Dedifferentiated amniotic fluid mesenchymal stem cell (primary cell): ENCODE measurements at regions not wholly inside any gene's neighbourhood (a gene's known extent, or its start where the extent isn't known, plus 50 kb on each side); places are given as distances from the start of the nearest gene placed in this dataset.
"Not testable (repeated sequence)": the region's sequence is repeated elsewhere in the genome, so short reads cannot be mapped to it uniquely, and the experiment has no call there.

Experiments
- DNase-seq: peaks from one replicate; pipeline ENCODE4 v3.0.0-alpha.2; 2016; ENCODE audit errors: extremely low spot score

DNA sequence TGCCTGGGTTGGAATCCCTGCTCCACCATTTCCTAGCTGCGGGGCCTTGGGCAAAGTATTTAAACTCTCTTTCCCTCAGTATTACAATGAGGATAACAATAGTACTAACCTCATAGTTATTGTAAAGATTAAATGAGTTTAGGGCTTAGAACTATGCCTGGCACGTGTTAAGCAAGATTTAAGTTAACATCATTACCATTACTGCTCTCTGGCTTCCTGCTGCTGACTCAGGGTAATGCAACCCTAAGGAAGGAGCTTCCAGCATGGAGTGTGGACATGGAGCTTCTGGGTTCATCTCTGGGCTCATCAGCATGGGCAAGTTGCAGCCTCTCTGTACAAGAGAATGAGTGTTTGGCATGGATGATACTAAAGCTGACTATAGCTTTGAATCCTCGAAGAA is 374.2 kb upstream of the MAP2 start:
- no peak for DNase-seq

DNA sequence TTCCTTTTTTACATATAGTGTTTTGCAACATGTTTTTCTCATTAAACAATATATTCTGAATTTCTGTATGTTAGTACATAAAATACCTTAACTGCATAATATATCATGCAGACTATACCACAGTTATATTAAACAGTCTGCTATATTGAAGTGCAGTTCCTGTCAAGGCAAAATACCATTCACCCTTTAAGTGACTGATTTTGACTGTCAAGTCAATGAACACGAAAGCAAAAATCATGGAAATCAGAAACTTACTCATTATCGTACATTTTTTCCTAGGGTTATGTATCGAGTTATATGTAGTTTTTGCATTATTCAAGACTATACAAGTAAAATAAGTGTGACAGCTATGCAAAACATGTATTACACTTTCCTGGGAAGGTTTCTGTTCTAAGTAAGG is 361.6 kb upstream of the MAP2 start:
- no peak for DNase-seq

DNA sequence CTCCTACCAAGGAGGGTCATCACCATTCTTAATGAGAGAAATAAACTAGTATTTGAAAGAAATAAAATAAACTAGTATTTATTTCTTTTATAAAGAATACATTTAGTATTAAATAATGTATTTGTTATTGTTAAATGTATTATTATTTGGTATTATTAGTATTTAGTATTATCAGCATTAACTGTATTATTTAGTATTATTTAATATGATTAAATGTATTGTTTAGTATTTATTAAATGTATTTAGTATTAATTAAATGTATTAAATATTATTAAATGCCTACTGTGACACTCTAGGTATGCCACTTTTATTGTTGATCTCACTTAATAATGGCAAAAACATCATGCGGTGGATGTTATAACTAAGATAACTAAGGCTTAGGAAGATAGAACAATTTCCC is 353.6 kb upstream of the MAP2 start:
- no peak for DNase-seq

DNA sequence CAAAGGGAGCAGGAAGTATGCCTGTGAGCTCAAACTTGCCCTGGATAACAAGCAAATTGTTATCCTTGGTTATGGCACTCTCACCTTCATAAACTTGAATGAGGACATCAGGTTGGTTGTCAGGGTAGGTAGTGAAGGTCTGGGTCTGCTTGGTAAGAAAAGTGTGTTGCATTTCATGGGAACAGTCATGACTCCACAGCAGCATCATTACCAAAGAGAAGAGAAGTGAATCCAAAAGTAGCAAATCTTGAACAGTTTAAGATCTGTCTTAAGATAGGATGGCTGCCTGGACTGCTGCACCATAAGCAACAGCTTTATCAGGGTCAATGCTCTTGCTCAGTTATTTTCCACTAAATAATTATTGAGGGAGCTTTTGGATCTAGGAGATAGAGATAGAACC is 350.7 kb upstream of the MAP2 start:
- no peak for DNase-seq

DNA sequence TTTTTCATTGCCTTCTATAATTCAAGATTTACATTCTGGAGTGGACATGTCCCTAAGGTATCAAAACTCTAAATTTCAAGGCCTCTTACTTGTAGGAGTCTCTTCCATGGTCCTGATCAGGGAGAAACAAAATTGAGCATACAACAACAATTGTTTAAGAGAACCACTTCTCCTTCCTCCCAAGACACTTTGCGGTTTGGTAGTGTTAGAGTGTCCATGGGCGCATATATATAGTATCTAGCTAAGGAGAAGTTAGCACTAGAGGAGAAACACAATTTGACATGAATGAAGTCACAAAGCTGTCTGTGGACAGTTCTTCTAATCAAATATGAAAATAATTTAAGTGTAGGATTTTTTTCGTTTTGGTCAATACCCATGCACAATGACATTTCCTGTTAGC is 349.1 kb upstream of the MAP2 start:
- no peak for DNase-seq

DNA sequence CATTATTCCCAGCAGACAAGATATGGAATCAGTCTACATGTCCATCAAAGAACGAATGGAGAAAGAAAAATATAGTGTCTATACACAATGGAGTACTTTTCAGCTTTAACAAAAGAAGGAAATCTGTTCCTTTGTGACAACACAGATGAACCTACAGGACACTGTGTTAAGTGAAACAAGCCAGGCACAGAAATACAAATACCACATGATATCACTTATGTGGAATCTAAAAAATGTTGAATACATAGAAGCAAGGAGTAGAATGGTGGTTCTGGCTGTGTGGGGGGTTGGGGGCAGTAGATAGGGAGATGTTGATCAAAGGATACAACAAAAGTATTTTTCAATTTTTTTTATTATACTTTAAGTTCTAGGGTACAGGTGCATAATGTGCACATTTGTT is 347.7 kb upstream of the MAP2 start:
- DNase-seq, result no peak

DNA sequence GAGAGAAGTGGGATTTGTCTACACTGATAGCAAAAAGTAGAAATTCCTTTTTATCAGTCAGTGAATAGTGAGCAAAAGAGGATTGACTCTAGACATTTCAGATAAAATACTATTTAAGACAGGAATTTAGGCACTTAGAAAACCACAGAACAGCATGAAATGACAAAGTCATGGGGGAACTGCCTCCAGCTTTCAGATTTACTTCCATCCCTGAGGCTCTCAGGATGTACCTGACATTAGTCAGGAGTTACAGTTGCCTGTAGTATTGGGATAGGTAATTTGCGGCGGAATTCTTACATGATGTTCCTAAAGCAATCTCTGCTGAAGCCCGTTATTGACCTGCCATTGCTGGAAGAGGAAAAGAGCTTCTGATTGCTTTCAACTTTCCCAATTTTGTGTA is 337.1 kb upstream of the MAP2 start:
- no peak for DNase-seq

DNA sequence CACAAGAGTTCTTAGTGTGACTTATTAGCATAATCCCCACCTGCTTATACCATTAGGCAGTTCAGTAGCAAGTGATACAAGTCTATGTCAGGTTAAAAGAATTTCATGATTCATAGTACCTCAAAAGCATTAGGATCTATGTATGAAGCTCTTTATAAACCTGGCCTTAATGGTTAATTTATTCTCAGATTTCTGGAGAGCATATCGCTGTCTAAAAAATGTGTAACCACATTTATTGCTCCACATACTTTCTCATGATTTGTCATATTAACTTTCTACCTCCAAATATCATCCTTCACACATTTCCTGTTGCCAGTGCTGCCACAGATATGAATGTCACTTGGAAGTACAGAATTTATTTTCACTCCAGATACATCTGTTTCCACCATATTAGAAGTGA is 332.8 kb upstream of the MAP2 start:
- DNase-seq, result no peak

DNA sequence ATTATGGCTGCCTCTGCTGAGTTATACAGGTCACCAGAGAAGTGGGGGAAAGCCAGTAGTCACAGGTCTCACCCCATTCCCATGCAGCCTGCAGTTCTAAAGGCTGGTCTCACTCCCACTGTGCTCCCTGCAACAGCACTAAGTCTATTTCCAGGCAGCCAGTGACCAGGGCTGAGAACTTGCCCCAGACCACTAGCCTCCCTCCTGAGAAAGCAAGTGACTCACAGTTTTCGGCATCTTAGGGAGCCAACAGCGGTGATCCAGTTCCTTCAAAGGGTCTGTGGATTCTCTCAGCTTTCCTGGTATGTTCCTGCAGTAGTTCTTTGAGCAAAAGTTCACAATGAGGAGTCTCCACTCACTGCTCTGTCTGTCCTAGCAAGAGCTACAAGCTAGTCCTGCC is 329.6 kb upstream of the MAP2 start:
- DNase-seq, result no peak

DNA sequence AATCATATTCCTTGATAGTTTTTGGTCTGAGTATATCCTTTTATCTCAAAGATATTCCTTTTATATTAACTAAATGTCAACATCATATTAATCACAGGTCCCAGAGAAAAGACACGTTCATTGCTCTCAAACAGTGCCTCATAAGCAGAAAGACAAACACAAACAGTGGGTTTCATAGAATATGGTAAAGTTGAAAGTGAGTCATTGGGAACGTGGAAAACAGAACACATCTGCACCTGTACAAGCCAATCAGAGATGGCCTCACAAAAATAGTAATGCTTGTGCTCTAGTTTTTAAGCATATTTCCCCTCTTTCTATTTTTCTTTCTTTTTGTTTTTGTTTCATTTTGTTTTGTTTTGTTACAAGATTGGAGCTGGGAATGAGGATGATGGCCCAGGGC is 328.4 kb upstream of the MAP2 start:
- no peak for DNase-seq

DNA sequence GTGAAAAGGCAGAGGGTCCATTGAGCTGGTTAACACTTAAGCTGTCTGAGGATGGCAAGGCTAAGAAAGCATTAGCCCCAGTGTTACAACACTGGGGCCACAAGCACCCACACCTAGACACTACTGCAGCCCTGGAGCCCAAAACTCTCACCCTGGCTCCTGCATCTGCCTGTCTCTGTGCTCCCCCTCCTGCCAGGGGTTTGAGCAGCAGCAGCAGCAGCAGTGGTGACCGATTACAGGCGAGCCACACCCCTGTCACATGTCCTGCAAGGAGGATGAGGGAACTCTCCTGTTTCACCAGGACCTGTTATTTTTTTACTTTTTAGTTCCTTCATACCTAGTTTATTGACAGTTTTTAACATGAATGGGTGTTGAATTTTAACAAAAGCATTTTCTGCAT is 326.7 kb upstream of the MAP2 start:
- no peak for DNase-seq

DNA sequence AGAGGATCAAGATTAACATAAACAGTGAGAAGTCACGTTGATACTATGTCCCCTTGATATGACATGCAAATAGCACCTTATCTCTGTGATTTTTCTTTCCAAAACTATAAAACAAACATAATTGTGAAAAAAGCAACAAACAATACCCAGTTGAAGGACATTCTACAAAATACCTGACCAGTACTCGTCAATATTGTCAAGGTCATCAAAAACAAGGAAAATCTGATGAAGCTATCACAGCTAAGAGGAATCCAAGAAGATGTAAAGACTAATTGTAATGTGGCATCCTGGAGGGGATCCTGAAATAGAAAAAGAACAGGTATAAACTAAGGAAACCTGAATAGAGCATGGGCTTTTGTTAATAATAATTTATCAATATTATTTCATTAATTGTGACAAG is 321.5 kb upstream of the MAP2 start:
- no peak for DNase-seq

DNA sequence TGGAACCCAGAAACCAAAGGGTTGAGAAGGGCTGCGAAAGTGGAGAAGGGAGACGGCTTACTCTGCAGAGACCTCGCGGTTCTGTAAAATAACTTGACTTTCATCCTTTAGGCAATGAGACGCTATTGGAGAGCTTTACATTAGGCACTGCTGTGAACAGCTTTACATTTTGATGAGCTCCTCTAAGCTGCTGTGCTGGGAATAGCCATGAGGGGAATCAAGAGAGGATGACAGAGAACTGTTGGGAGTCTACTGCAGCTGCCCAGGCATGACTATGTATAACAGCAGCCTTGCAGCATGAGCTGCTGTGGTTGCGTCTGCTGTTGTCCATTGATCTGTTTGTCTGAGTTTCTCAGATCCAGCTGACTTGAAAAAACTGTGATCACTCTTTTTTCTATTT is 310.8 kb upstream of the MAP2 start:
- no peak for DNase-seq

DNA sequence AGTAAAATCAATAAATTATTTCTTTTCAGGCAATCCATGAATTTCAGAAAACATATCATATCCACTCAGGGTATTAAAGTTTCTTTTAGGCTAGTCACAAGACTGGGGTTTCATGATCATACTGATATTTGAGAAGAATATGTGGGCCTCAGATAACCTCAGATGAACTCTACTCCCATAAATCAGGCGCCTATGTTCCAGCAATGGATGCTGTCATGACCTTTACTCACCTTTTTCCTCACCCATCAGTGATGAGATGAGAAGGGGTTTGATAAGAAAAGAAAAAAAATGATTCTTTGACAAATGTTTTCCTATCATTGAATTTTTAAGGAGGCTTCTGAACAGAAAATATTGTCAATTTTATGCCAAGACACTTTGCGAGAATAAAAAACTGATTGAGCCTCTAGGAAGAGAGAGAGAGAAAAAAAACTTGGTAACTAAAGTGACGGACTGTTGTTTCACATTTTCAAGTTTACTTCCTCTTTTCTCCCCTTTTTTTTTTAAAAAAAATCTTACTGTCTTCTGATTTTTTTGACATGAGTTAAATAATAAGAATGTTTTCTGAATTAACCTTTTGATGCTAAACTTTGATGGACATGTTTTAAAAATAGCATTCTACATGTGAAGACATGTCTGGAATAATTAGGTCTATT is 309.1 kb upstream of the MAP2 start:
- DNase-seq, result no peak

DNA sequence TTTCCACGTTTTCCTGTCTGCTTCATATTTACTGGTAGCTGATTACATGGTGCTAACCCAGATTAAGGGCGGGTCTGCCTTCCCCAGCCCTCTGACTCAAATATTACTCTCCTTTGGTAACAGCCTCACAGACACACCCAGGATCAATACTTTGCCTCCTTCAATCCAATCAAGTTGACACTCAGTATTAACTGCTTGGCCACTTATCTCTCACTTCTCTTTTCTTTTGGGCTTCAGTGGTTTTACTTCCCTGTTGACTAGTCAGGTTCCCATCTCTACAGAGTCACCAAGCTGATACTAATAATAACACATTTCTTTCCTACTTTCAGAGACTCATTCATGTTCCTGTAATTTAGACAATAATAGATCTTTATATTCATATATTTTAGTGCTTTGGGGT is 302.2 kb upstream of the MAP2 start:
- no peak for DNase-seq

DNA sequence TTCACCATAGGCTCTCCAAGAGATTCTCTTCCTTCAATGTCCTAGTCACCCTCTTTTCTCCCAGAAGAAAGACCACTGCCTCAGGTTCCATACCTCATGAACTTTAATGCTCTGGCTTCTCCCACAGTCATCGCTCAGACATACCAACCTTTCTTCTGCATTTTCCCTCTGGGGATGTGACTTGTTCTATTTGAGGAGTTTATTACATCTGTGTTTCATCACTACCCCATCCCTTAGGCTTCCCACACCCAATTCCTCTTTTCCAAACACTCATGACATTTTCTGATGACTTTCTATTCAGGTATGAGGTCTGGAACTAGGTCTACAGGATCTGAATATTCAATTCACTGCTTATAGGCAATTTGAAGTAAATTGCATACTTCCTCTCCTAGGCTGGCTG is 298.6 kb upstream of the MAP2 start:
- no peak for DNase-seq

DNA sequence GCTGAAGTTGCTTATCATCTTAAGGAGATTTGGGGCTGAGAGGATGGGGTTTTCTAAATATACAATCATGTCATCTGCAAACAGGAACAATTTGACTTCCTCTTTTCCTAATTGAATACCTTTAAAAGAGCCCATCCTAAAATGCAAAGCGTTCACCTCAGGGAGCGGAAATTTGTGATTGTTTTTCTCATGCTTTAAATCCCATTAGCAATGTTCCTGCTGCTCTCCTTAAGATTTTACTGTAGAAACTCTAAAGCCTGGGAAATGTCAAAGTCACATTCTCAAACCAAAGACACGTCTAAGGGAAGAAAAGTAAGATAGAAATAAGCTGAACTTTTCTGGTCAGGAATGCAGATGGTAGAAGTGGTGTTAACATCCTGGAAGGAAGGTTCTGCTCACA is 285.8 kb upstream of the MAP2 start:
- DNase-seq, result no peak

DNA sequence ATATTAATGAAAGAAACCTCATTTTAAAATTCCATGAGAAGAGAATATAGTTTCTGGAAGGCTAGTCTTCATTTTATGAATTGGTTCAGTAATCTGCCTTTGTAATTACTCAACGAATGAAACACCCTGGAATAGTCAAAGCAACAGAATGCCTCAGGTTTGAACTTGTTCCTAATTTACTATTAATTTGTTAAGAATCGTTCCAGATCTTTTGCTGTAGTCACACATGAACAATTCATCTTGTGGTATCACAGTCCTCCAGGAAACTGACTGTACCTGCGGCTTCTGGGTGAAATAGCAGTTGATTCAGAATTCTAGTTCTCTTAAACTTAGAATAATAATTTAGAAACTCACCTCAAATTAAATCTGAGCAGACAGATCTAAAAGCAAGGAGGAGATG is 282.7 kb upstream of the MAP2 start:
- no peak for DNase-seq

DNA sequence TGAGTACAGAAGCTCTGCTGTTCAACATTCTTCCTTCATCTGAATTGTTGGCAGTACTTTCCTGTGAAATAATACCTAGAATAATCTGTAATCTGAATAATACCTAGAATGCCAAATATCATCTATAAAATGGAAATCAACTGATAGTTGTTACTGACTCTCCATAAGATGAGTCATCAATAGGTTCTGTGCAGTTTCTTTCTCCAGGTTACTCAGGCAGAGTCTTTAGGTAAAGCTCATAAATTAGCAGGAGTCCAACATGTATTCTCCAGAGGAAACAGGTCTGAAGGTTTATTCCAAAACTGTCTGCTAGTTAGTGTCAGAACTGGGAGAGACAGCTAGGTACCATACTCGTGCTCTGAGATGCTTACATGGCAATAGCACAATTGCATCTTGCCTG is 282.0 kb upstream of the MAP2 start:
- no peak for DNase-seq

DNA sequence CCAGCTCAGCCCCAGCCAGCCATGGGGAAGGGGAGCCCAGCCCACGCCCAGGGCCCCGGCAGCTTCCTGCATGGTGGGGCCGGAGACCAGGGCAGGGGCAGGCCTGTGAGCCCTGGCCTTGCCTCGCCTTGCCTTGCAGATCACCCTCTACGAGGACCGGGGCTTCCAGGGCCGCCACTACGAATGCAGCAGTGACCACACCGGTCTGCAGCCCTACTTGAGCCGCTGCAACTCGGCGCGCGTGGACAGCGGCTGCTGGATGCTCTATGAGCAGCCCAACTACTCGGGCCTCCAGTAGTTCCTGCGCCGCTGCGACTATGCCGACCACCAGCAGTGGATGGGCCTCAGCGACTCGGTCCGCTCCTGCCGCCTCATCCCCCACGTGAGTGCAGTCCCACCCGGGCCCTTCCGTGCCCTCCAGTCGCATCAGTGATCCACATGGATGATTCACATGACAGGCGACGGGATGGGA is 278.6 kb upstream of the MAP2 start:
- DNase-seq, result not testable (repeated sequence)

DNA sequence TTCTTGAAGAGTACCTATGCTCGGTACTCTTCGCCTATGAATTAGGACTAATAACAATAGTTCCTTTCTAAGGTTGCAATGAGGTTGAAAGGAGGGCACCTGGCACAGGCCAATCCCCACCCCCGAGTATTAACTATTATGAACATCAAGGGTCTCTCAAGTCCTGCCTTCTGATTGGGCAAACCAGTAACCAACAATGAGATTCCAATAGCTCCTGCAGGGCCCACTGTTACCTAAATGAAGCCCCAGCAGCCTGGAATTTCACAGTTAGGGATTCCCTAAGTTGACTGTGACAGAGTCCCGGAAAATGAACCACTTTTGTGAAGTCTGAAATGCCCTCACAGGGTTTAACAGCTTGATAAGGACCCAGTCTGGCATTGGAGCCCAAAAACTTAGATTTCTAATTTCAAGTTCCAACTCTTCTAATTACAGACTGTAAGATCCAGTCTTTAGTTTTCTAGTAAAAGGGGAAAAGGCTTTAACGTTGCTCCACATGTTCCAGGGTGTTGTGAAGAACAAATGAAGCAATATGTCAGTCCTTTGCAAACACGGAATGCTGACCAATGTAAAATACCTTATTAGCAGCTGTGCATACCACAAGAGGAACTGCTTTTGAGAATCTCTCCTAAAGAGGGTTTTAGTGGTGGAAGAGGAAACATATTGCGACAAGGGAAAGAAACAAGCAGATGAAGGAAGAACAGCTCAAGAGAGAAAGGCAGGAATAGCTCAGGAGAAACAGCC is 277.7 kb upstream of the MAP2 start:
- no peak for DNase-seq

DNA sequence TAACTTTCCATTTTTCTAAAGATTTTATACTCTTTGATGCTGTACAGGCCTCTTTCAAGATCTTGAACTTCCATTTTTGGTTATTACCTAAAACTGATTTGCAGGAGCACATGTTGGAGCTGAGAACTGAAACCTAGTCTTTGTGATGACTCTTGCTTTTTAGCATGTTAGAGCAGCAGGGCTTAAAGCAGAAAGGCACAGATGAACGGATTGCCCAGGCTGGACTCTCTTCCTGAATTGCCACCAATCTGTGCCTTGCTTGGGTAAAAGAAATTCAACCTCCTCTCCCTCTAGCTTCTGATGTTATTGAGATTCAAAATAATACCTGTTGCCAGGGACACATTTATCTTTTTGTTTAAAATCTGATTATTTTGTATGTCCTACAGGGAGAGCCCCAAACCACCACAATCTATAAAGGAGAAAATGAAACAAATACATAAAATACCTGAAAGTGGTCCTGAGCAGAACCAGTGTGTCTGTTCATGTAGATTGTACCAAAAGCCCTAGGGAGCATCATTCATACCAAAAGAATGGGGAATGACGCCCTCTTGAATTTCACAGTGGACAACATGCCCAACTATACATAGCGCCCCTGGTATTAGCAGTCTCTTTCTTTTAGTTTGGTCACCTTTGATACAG is 277.0 kb upstream of the MAP2 start:
- DNase-seq, result no peak

DNA sequence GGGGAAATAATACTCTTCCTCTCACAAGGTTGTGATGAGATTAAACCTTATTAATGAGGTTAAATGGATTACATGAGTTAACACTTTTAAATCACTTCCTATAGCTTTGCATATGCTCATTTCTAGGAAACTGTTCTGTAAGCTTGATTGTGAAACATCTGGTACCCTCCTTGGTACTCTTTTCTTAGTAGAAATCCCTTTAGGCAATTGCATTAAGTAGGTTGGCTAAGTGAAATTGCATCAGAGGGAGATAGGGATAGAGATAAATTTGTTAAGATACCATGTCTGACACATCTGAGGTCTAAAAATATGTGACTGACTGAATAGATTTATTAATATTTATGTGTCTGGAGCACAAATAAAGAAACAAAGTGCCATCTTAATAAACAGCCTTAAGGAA is 275.9 kb upstream of the MAP2 start:
- DNase-seq, result no peak
